ENCODE measurements at regions not wholly inside any gene's neighbourhood (a gene's known extent, or its start where the extent isn't known, plus 50 kb on each side); places are given as distances from the start of the nearest gene placed in this dataset.

- no peak for TF ChIP-seq CTCF (IDR thresholded peaks at IDR 0.05; ENCODE audit: insufficient read depth, low read length, severe bottlenecking)
- Histone ChIP-seq H3K4me3 (ENCODE audit: low read depth, low read length) (no peak overlapping the region), H3K36me3 (ENCODE audit: control insufficient read depth, insufficient read depth, low read length) (no peaks in the 10 kb centered on the region), H3K27me3 (ENCODE audit: control insufficient read depth, insufficient read depth, low read length) (no peaks in the 10 kb centered on the region)
- FAIRE-seq, result no peak
- no peak for DNase-seq (ENCODE audit: low read depth)
Observed at GRCh38 chr5:27996665-27997064, 958.3 kb upstream of the CDH9 start.

DNA sequence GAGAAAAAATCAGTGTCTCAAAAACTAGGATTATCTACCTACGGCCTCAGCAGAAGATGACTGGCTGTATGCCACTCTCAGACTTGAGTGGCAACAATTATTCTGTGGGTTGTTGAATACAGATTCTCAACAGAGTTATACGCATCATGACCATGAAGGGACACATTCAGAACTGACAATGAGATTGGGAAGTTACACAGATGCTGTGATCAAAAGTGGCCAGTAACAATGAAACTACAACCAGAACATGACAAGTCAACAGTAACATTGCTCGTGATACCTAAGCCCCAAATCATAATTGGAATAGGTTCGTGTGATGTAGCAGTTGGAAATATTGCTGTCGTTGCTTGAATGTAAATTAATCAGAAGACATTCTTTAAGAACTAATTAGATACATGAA, 957.5 kb upstream of the CDH9 start:
- H3K36me3 ChIP-seq (ENCODE audit: control insufficient read depth, insufficient read depth, low read length), result no peaks in the 10 kb centered on the region
- DNase-seq (ENCODE audit: low read depth) (no peak), FAIRE-seq (no peak)
- TF ChIP-seq CTCF (IDR thresholded peaks at IDR 0.05; ENCODE audit: insufficient read depth, low read length, severe bottlenecking), result no peak
- H3K27me3 ChIP-seq (ENCODE audit: control insufficient read depth, insufficient read depth, low read length), result no peaks in the 10 kb centered on the region
- H3K4me3 ChIP-seq (ENCODE audit: low read depth, low read length), result no peak overlapping the region

GRCh38 chr5:27978322-27978721, 939.9 kb upstream of the CDH9 start:
- H3K27me3 ChIP-seq (ENCODE audit: control insufficient read depth, insufficient read depth, low read length), result no peaks in the 10 kb centered on the region
- DNase-seq (ENCODE audit: low read depth), result no peak
- no peak for TF ChIP-seq CTCF (IDR thresholded peaks at IDR 0.05; ENCODE audit: insufficient read depth, low read length, severe bottlenecking)
- no peaks in the 10 kb centered on the region for H3K36me3 ChIP-seq (ENCODE audit: control insufficient read depth, insufficient read depth, low read length)
- FAIRE-seq, result no peak
- no peak overlapping the region for H3K4me3 ChIP-seq (ENCODE audit: low read depth, low read length)

DNA sequence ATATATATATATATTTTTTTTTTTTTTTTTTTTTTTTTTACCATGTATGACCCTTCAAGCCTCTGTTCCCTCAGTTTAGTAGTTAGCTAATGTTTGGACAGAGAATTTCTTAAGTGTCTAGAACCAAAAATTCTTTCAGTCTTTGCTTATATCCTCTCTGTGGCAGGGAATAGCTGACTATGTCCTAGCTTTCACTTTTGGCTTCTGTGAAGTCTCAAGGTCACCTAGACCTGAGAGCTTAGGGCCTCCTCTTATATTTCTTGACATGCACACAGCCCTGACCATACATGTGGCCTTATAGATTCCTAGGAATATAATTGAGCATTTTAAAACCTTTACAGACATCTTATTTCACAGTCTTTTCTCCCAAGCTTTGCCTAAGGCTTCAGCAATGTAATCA, 930.8 kb upstream of the CDH9 start:
- FAIRE-seq (no peak), DNase-seq (ENCODE audit: low read depth) (no peak)
- no peak overlapping the region for H3K4me3 ChIP-seq (ENCODE audit: low read depth, low read length)
- TF ChIP-seq CTCF (IDR thresholded peaks at IDR 0.05; ENCODE audit: insufficient read depth, low read length, severe bottlenecking), result no peak
- H3K27me3 ChIP-seq (ENCODE audit: control insufficient read depth, insufficient read depth, low read length), result no peaks in the 10 kb centered on the region
- no peaks in the 10 kb centered on the region for H3K36me3 ChIP-seq (ENCODE audit: control insufficient read depth, insufficient read depth, low read length)

GRCh38 chr5:27963050-27963783, 924.8 kb upstream of the CDH9 start:
- H3K36me3 ChIP-seq (ENCODE audit: control insufficient read depth, insufficient read depth, low read length), result no peaks in the 10 kb centered on the region
- no peak overlapping the region for H3K4me3 ChIP-seq (ENCODE audit: low read depth, low read length)
- DNase-seq (ENCODE audit: low read depth), result no peak
- no peaks in the 10 kb centered on the region for H3K27me3 ChIP-seq (ENCODE audit: control insufficient read depth, insufficient read depth, low read length)
- FAIRE-seq, result no peak
- no peak for TF ChIP-seq CTCF (IDR thresholded peaks at IDR 0.05; ENCODE audit: insufficient read depth, low read length, severe bottlenecking)

DNA sequence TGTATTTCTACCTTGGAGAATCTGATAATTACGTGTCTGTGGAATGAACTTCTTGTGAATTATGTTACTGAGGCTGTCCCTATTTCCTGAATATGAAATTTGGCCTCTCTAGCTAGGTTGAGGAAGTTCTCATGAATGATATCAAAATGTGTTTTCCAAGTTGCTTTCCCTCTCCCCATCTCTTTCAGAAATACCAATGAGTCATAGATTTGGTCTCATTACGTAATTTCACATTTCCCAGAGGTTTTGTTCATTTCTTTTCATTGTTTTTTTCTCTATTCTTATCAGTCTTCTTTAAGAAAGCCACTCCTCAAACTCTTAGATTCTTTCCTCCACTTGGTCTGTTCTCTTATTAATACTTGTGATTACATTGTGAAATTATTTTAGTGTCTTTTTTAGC, 923.8 kb upstream of the CDH9 start:
- FAIRE-seq (no peak), DNase-seq (ENCODE audit: low read depth) (peak; percentile 59)
- no peaks in the 10 kb centered on the region for H3K27me3 ChIP-seq (ENCODE audit: control insufficient read depth, insufficient read depth, low read length)
- no peaks in the 10 kb centered on the region for H3K36me3 ChIP-seq (ENCODE audit: control insufficient read depth, insufficient read depth, low read length)
- TF ChIP-seq CTCF (IDR thresholded peaks at IDR 0.05; ENCODE audit: insufficient read depth, low read length, severe bottlenecking), result no peak
- H3K4me3 ChIP-seq (ENCODE audit: low read depth, low read length), result no peak overlapping the region
